AG08395 (cell line): ENCODE measurements at regions not wholly inside any gene's neighbourhood (a gene's known extent, or its start where the extent isn't known, plus 50 kb on each side); places are given as distances from the start of the nearest gene placed in this dataset.
"Not testable (repeated sequence)": the region's sequence is repeated elsewhere in the genome, so short reads cannot be mapped to it uniquely, and the experiment has no call there.

Experiments used
- DNase-seq: peaks from one replicate; pipeline ENCODE4 v3.0.0; 2012; ENCODE audit warnings: mixed read lengths, low spot score

GRCh38 chr2:192615105-192615504, 420.4 kb upstream of the TMEFF2 start:
- no peak for DNase-seq

- DNase-seq = no peak
Observed at GRCh38 chr2:192604295-192604694, 409.6 kb upstream of the TMEFF2 start.

GRCh38 chr2:192598649-192599048, 403.9 kb upstream of the TMEFF2 start:
- DNase-seq = not testable (repeated sequence)

DNA sequence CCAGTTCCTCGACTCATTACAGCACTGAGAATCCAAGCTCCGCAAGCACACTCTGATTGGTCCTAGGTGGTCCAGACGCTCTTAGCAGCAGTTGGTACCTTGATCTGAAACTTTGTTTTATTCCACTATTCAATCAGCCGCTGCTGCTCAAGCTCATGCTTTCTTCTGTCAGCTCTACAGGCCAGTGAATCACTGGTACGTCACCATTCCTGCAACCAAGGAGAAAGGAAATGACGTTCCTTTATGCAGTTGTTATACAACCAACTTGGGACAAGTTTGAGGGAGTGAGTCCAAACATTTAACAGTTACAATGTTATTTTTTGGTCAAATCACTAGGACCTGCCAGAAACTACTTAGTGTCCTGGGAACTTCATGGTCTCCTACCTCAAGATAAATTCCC, 398.8 kb upstream of the TMEFF2 start:
- DNase-seq = no peak

DNA sequence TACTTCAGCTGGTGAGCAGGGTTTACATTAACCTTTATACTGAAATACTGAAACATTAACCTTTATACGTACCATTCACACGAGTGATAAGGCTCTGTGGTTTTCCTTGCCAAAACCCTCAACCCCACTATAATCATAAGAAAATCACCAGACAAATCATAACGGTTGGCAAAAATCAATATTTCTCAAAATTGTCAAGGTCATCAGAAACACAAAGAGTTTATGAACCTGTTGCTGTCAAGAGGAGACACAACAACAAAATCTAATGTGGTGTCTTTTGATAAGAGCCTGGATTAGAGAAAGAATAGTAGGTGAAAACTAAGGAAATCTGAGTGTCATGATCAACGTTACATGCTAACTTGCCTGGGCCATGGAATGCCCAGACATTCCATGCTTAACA, 396.9 kb upstream of the TMEFF2 start:
- DNase-seq = no peak

GRCh38 chr2:192585418-192585817, 390.7 kb upstream of the TMEFF2 start:
- DNase-seq = no peak

DNA sequence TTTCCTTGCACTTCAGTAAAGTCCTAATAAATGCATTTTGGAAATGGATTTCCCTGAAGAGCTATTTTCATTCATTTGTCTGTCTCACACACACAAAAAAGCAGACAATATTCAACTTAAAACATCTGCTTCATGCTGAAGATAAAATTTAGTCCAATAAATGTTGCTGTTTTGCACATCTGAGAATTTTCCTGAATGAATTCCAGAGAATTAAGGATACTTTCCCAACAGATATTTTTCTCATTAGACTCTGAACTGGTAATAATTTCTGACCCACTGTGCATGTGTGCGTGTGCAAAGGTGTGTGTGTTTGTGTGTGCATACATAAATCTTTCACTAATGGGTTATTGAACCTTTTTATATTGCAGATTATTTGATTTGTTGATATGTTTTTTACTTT, 390.2 kb upstream of the TMEFF2 start:
- DNase-seq = no peak

DNA sequence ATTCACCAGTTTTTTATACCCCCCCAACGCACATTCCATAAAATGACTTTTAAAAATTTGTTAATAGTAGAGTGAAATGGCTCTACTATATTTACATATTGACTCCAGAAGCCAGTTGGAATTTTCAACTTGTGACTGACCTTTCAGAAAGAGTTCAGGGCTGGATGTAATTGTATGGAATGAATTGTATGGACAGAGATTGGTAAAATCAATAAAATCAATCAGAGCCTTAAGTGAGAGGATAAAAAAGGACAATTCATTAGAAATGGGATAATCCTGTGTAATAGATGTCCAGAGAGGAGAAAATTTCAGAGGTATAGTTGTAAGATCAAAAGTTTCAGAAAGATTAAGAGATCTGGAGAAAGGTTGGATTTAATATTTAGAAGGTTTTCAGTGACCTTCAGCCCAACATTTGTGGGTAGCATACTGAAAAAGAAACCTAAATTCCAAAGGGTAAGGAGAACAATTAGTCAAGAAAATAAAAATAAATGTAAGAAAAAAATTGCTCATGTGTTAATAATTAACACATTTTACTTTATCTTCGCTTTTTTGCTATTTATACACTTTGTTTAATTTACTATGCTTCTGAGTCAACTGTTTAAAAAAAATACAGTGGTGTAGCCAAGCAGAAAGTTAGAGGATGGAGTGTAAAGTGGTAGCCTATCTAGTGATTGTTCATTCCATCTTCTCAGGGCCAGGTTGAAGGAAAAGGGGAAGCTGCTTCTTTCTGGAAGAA, 385.4 kb upstream of the TMEFF2 start:
- no peak for DNase-seq

DNA sequence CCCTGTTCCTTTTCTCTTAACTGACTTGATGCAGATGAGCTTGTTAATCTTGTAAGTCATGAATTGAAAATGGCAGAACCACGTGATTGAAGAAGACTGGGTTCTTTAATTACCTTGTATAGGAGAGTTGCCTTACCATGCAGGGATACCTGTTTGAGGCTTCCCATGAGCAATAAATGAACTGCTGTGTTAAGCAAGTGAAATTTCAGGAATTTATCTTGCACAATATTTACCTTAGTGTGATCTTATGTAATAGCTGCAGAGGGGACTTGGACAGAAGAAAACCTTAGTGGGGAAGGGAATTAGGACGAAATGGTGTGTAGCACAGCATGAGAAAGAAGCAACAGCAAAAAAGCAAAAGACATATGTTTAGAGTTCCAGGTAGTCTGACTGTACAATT, 384.0 kb upstream of the TMEFF2 start:
- no peak for DNase-seq

DNA sequence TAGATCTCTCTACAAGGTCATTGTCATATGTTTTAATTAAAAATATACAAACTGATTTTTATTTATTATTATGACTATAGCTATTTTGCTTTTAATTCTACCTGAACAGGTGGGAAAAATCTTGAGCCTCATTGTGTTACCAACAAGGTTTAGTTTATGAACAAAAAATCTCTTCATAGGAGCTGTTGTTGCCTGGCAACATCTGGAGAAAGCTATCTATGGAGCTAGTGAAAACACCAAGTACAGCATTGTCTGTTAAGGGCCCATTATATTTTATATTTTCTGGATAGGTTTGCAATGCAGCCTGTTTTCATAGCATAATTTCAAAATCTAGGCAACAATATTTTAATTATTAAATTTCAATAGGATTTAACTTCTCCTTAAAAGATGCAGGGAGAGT, 383.0 kb upstream of the TMEFF2 start:
- DNase-seq = no peak

DNA sequence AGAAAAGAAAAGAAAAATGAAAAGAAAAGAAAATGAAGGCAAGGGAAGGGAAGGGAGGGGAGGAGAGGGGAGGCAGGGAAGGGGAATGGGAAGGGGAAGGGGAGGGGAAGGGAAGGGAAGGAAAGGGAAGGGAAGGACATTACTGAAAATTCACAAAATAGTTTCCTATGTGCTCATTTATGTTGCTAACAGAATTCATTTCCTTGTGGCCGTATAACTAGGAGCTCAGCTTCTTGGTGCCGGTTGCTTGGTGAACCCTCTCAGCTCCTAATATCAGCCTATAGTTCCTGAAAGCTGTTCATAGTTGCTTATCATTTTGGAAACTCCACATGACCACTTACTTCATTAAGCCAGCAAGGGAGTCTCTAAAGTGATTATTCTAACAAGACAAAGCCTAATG, 379.8 kb upstream of the TMEFF2 start:
- no peak for DNase-seq

GRCh38 chr2:192571636-192572035, 376.9 kb upstream of the TMEFF2 start:
- no peak for DNase-seq

DNA sequence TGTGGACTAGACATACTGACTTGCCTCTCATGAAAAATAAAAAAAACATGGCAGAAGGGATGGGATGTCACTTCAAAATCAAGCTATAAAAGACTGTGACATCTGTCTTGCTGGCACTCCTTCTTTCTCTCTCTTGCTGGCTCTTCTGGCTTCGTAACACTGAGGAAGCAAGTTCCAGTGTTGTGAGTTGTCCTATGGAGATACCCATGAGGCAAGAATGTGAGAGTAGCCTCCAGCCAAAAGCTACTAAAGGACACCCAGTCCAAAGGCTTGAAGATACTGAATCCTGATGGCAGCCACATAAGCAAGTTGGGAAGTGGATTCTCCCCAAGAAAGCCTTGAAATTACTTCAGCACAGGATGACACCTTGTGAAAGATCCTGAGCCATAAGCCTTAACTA, 376.1 kb upstream of the TMEFF2 start:
- no peak for DNase-seq

DNA sequence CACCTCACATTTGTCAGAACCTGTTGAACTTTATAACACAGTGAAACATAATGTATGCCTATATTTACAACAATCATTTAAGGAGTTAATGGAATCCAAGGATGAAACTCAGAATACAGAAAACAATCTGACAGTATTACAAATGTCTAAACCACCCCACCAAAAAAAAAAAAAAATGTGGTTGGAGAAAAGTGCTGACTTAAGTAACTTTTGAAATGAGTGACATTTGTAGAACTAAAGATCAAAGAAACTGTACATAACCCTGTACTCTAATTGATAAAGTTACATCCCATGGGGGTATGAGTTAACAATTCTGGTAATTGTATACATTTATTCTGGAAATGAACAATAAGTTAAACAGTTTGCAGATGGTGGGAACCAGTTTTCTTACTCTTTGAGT, 372.1 kb upstream of the TMEFF2 start:
- no peak for DNase-seq

DNA sequence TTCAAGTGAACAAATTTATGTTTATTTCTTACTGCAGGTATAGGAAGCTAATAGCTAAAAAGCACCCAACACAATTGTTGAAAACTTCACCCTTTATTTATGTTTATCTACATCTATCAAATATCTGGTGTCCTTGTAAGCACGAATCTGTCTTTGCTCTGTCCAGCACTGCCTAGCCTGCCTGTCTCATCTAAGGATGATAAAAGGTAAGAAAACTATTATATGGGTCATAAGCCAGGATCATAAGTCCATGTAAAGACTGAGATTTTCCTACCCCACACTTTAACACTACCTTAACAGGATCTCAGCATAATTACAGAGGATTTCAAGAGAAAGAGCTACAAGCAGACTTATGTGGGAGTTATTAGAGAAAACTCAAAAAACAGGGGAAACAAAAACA, 365.6 kb upstream of the TMEFF2 start:
- no peak for DNase-seq

DNA sequence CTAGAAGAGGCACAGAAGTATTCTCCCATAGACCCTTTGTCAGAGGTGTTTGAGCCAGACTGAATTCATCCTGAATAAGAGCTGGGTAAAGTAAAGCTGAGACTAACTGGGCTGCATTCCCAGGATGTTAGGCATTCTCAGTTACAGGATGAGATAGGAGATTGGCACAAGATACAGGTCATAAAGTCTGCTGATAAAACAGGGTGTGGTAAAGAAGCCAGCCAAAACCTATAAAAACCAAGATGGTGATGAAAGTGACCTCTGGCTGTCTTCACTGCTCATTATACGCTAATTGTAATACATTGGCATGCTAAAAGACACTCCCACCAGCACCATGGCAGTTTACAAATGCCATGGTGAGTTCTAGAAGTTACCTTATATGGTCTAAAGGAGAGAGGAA, 364.9 kb upstream of the TMEFF2 start:
- DNase-seq = no peak

DNA sequence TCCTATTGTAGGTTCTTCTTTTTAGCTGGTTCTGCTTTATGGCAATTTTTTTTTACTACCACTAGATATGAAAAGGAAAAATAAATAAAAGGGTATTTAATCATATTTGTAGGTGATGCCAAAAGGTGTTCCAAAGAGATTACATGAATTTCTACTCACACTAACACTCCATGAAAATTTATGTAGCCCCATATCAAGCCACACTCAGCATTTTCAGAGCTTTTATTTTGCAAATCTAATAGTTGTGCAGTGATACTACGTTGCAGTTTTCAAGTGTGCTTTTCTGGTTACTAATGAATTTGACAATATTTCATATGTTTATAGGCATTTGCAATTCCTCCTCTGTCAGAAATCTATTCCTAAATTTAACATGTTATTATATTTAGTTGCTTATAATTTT, 363.9 kb upstream of the TMEFF2 start:
- DNase-seq = no peak

GRCh38 chr2:192555740-192556139, 361.0 kb upstream of the TMEFF2 start:
- no peak for DNase-seq

DNA sequence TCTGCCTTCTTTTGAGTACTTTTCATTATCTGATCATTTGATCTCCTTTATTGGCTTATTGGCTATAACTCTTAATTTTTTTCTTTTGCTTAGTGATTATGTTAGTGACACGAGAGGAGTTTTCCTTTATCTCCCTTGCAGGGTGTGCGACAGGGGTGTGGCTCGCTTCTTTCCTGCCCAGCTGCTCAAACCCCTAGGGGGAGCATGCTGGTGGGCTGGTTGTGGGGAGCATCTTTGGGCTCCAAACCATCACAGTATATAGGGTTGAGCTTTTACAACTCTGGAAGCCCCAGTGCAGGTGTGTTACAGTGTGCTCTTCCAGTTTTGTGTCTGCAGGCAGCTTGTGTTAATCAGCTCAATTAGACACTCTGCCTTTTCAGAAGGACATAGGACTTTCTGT, 357.0 kb upstream of the TMEFF2 start:
- DNase-seq = no peak

- no peak for DNase-seq
Observed at GRCh38 chr2:192546565-192546964, 351.8 kb upstream of the TMEFF2 start.

DNA sequence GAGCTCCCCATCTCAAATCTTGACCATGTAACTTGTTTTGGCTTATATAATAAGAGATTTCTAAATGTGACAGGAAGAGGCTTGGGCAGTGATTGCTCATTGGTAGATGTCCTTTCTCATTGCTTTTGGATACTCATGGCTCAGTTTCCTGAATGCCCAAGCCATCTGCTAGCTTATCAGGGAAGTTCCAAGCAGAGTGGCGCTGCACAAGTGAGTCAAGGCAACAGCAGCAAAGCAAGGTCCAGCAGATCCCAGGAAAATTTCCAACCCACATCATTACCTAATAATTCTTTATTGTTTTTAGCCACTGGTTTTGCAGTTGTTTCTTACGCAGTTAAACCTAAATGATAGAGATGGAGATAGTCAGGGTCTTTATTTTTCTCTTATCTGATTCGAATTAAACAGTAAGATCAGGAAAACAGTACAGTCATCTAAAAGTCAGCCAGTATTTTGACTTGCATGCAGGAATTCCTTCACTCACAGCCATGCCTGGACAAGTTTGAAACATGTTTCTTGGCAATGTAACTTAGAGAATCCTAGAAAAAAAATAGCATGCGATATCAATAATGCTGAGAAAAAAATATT, 349.7 kb upstream of the TMEFF2 start:
- DNase-seq = no peak

DNA sequence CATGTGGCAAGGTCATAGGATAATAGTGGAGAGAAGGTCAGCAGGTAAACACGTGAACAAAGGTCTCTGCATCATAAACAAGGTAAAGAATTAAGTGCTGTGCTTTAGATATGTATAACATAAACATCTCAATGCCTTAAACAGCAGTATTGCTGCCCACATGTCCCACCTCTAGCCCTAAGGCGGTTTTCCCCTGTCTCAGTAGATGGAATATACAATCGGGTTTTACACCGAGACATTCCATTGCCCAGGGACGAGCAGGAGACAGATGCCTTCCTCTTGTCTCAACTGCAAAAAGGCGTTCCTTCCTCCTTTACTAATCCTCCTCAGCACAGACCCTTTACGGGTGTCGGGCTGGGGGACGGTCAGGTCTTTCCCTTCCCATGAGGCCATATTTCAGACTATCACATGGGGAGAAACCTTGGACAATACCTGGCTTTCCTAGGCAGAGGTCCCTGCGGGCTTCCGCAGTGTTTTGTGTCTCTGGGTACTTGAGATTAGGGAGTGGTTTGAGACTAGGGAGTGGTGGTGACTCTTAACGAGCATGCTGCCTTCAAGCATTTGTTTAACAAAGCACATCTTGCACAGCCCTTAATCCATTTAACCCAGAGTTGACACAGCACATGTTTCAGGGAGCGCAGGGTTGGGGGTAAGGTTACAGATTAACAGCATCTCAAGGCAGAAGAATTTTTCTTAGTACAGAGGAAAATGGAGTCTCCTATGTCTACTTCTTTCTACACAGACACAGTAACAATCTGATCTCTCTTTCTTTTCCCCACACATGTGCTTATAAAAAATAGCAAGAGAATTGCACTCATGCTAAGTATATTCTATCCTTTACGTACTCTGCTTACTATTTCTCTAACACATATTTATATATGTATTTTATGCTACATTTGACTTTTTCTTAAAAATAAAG, 347.7 kb upstream of the TMEFF2 start:
- DNase-seq = not testable (repeated sequence)

GRCh38 chr2:192539306-192539705, 344.6 kb upstream of the TMEFF2 start:
- no peak for DNase-seq
